WERI-Rb-1 (cell line): ENCODE measurements at regions not wholly inside any gene's neighbourhood (a gene's known extent, or its start where the extent isn't known, plus 50 kb on each side); places are given as distances from the start of the nearest gene placed in this dataset.

ENCODE experiments used
- DNase-seq: peaks from one replicate; pipeline ENCODE4 v3.0.0-alpha.2; 2020
- H3K27ac ChIP-seq: fragments of 250-450 bp; sonication (Bioruptor Pico); 2 replicates; pipeline ENCODE4 v1.5.1; 2020; ENCODE audit warnings: mild to moderate bottlenecking, moderate library complexity
- H3K27me3 ChIP-seq: fragments of 250-450 bp; sonication (Bioruptor Pico); 2 replicates; pipeline ENCODE4 v1.5.1; 2021; ENCODE audit warnings: mild to moderate bottlenecking, low read depth, moderate library complexity; ENCODE audit not compliant: insufficient read depth, severe bottlenecking
- H3K36me3 ChIP-seq: fragments of 250-450 bp; sonication (Bioruptor Pico); 2 replicates; pipeline ENCODE4 v1.5.1; 2020; ENCODE audit warnings: mild to moderate bottlenecking, moderate library complexity
- H3K4me3 ChIP-seq: 2 replicates; pipeline ENCODE4 v1.5.1; 2011; ENCODE audit warnings: low read depth, mild to moderate bottlenecking, control low read depth, low read length
- H3K9me3 ChIP-seq: fragments of 250-450 bp; sonication (Bioruptor Pico); 2 replicates; pipeline ENCODE4 v1.5.1; 2021; ENCODE audit warnings: mild to moderate bottlenecking, moderate library complexity; ENCODE audit not compliant: severe bottlenecking
- CTCF ChIP-seq: IDR thresholded peaks from 2 replicates; pipeline ENCODE4 v1.5.1; 2011; ENCODE audit warnings: low read depth, mild to moderate bottlenecking, control low read depth, inconsistent platforms, low read length

GRCh38 chrX:63993936-63994335, 208.9 kb upstream of the ARHGEF9 start:
- H3K27me3 ChIP-seq = no peaks in the 10 kb centered on the region
- H3K27ac ChIP-seq = no peak overlapping the region
- DNase-seq = no peak
- no peak overlapping the region for H3K4me3 ChIP-seq
- TF ChIP-seq CTCF = no peak
- H3K9me3 ChIP-seq = no peaks in the 10 kb centered on the region
- H3K36me3 ChIP-seq = no peaks in the 10 kb centered on the region

GRCh38 chrX:63985906-63986305, 200.9 kb upstream of the ARHGEF9 start:
- H3K4me3 ChIP-seq = no peak overlapping the region
- no peak for DNase-seq
- no peak overlapping the region for H3K27ac ChIP-seq
- H3K27me3 ChIP-seq = no peaks in the 10 kb centered on the region
- H3K36me3 ChIP-seq = no peaks in the 10 kb centered on the region
- no peaks in the 10 kb centered on the region for H3K9me3 ChIP-seq
- no peak for TF ChIP-seq CTCF

GRCh38 chrX:63979480-63979879, 194.5 kb upstream of the ARHGEF9 start:
- H3K27me3 ChIP-seq = no peaks in the 10 kb centered on the region
- peaks cover 7% of the 10 kb centered on the region for H3K9me3 ChIP-seq
- H3K4me3 ChIP-seq = no peak overlapping the region
- TF ChIP-seq CTCF = no peak
- no peak for DNase-seq
- no peak overlapping the region for H3K27ac ChIP-seq
- no peaks in the 10 kb centered on the region for H3K36me3 ChIP-seq

GRCh38 chrX:63967551-63967950, 182.5 kb upstream of the ARHGEF9 start:
- no peak for DNase-seq
- no peaks in the 10 kb centered on the region for H3K9me3 ChIP-seq
- H3K4me3 ChIP-seq = no peak overlapping the region
- H3K27ac ChIP-seq = no peak overlapping the region
- no peak for TF ChIP-seq CTCF
- H3K36me3 ChIP-seq = no peaks in the 10 kb centered on the region
- peaks cover 16% of the 10 kb centered on the region for H3K27me3 ChIP-seq

- Histone ChIP-seq H3K36me3 (no peaks in the 10 kb centered on the region), H3K27me3 (peaks cover 27% of the 10 kb centered on the region), H3K9me3 (no peaks in the 10 kb centered on the region), H3K4me3 (no peak overlapping the region), H3K27ac (no peak overlapping the region)
- no peak for TF ChIP-seq CTCF
- DNase-seq = no peak
Measured at GRCh38 chrX:63963095-63963784, 178.2 kb upstream of the ARHGEF9 start.

- Histone ChIP-seq H3K36me3 (no peaks in the 10 kb centered on the region), H3K27ac (no peak overlapping the region), H3K9me3 (no peaks in the 10 kb centered on the region), H3K4me3 (no peak overlapping the region), H3K27me3 (peaks cover 23% of the 10 kb centered on the region)
- no peak for TF ChIP-seq CTCF
- DNase-seq = no peak
Measured at GRCh38 chrX:63961964-63962363, 176.9 kb upstream of the ARHGEF9 start.
